ENCODE measurements at regions not wholly inside any gene's neighbourhood (a gene's known extent, or its start where the extent isn't known, plus 50 kb on each side); places are given as distances from the start of the nearest gene placed in this dataset.

DNA sequence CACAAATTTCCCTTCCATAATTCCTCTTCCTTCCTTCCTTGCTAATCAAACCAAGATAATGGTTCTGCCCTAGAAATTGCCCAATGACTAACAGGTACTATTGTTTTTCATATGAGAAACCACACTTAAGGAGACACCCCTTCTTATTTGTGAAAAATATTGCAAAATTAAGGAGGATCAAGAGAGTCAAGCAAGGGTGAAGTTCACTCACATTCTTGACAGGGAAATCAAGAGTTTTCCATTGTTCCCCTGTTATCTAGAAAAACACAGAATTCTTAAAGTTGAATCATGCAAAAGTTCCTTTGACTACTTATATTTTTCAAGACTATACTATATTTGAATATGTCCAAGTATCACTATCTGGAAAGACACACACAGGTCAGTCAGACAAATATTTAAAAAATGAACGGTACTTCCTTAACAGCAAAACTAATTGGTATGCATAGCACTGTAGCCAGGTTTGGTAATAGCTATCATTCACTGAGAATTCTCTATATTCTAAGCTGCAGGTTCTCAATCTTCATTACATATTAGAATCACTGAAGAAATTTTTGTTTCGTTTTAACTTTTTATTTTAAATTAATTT, 897.2 kb downstream of the DIAPH3 start:
- no peak for TF ChIP-seq EP300 (IDR thresholded peaks at IDR 0.05)
- TF ChIP-seq, protein P1, sequence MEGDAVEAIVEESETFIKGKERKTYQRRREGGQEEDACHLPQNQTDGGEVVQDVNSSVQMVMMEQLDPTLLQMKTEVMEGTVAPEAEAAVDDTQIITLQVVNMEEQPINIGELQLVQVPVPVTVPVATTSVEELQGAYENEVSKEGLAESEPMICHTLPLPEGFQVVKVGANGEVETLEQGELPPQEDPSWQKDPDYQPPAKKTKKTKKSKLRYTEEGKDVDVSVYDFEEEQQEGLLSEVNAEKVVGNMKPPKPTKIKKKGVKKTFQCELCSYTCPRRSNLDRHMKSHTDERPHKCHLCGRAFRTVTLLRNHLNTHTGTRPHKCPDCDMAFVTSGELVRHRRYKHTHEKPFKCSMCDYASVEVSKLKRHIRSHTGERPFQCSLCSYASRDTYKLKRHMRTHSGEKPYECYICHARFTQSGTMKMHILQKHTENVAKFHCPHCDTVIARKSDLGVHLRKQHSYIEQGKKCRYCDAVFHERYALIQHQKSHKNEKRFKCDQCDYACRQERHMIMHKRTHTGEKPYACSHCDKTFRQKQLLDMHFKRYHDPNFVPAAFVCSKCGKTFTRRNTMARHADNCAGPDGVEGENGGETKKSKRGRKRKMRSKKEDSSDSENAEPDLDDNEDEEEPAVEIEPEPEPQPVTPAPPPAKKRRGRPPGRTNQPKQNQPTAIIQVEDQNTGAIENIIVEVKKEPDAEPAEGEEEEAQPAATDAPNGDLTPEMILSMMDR (IDR thresholded peaks at IDR 0.05) = no peak

Measured in gastroesophageal sphincter (tissue), 3 donors.